Tibial nerve (tissue), 3 donors: ENCODE measurements at regions not wholly inside any gene's neighbourhood (a gene's known extent, or its start where the extent isn't known, plus 50 kb on each side); places are given as distances from the start of the nearest gene placed in this dataset.

Experiments used
- CTCF ChIP-seq, 5 experiments: fragments of 200-600 bp in 3 of 5; fragments of 450-650 bp in 2 of 5; sonication (generic) in 3 of 5; IDR thresholded peaks; one replicate each; pipeline ENCODE4 v1.5.1; 2016 to 2019; ENCODE audit warnings: antibody characterized with exemption in 5 of 5, mild to moderate bottlenecking in 3 of 5, moderate library complexity in 2 of 5
- POLR2A ChIP-seq, 2 donors: fragments of 450-650 bp; IDR thresholded peaks; one replicate each; pipeline ENCODE4 v1.6.1; 2017; ENCODE audit warnings: antibody characterized with exemption in 2 of 2, mild to moderate bottlenecking in 2 of 2, moderate library complexity in 2 of 2

DNA sequence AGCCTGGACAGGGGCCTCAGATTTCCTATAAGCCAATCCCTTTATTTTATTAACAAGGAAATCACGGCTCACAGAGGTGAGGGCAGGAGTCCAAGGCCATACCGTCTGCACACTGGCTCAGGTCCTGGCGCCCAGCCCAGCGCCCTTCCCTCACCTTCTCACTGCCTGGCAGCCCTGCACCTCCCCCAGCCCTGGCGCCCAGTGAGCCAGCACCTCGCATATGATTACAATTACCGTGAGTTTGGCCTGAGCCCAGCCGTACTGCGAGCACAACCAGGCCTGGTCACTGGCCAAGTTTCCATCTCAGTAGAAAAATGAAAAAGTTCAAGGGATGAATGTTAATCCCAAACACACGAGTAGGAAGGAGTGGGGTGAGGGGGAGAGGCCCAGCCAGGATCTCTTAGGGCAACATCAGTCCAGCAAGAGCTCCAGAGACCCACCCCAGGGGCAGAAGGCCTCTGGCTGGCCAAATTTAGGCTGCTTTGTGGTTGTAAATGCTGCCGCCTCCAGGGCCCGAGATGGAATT is 68.4 kb downstream of the MCFD2 start:
- TF ChIP-seq CTCF (IDR thresholded peaks at IDR 0.05) (peak in 1 of 5 experiments; percentile 9), POLR2A (IDR thresholded peaks at IDR 0.05) (no peak)
